HCT116 (cell line): ENCODE measurements at regions not wholly inside any gene's neighbourhood (a gene's known extent, or its start where the extent isn't known, plus 50 kb on each side); places are given as distances from the start of the nearest gene placed in this dataset.

ENCODE experiments used
- ATAC-seq: fragments of 200-7000 bp; cut with Tn5 transposase; 2 replicates; pipeline ENCODE4 v1.9.1; 2020; ENCODE audit warnings: mild to moderate bottlenecking, moderate library complexity
- BruUV-seq: library from RNA; stranded (reverse); fragments of 400-500 nt; replicated peaks from 2 replicates; lab custom pipeline; 2021; lab: Mats Ljungman, UMichigan
- CTCF ChIA-PET: fragments of 300-600 bp; sonication (Branson Sonifier 250); formaldehyde crosslinking; loops from one replicate; lab custom pipeline; 2021; ENCODE audit warnings: antibody characterized with exemption; lab: Charles Lee
- POLR2A ChIA-PET: fragments of 300-600, 350-600 bp; sonication (Branson Sonifier 250); formaldehyde crosslinking; loops from one replicate; lab custom pipeline; 2021; ENCODE audit warnings: antibody characterized with exemption; lab: Charles Lee
- RAD21 ChIA-PET, 2 experiments: fragments of 300-600 bp; sonication (Branson Sonifier 250); formaldehyde crosslinking; loops; one replicate each; lab custom pipeline; 2023; ENCODE audit warnings: low total read pairs in 2 of 2; ENCODE audit not compliant: uncharacterized antibody in 2 of 2, unreplicated experiment in 2 of 2, low non-redundant PET in 1 of 2; lab: Charles Lee
- DNase-seq: peaks from one replicate; pipeline ENCODE4 v3.0.0-alpha.2; 2010; ENCODE audit warnings: low read depth, low spot score
- H2AFZ ChIP-seq: fragments of 200-600 bp; shearing (Covaris generic), sonication (generic); 2 replicates; pipeline ENCODE4 v1.6.1; 2017; ENCODE audit warnings: low read depth, mixed run types, mixed read lengths, antibody characterized with exemption, low read length; ENCODE audit not compliant: poor library complexity, severe bottlenecking
- H3K27ac ChIP-seq: 2 replicates; pipeline ENCODE4 v1.5.1; 2012; ENCODE audit warnings: low read depth, low read length
- H3K27me3 ChIP-seq: fragments of 200-600 bp; sonication (generic); 2 replicates; pipeline ENCODE4 v1.6.1; 2016; ENCODE audit warnings: mixed run types, low read length, mixed read lengths; ENCODE audit not compliant: insufficient read depth
- H3K36me3 ChIP-seq, 2 experiments: fragments of 200-500 bp in 1 of 2; fragments of 200-600 bp in 1 of 2; sonication (Bioruptor generic) in 1 of 2; sonication (generic) in 1 of 2; 2 replicates each; pipeline versions ENCODE4 v1.5.1 to v1.6.1; 2014 to 2016; ENCODE audit warnings: low read length in 2 of 2, inconsistent platforms in 1 of 2, mixed read lengths in 1 of 2, mixed run types in 1 of 2; ENCODE audit not compliant: insufficient read depth in 2 of 2, control insufficient read depth in 1 of 2
- H3K4me1 ChIP-seq, 2 experiments: fragments of 200-600 bp in 1 of 2; sonication (generic) in 1 of 2; 2 replicates each; pipeline versions ENCODE4 v1.5.1 to v1.6.1; 2012 to 2017; ENCODE audit warnings: low read length in 2 of 2, inconsistent platforms in 1 of 2, mild to moderate bottlenecking in 1 of 2, mixed read lengths in 1 of 2, mixed run types in 1 of 2, moderate library complexity in 1 of 2; ENCODE audit not compliant: insufficient read depth in 2 of 2, control insufficient read depth in 1 of 2
- H3K4me2 ChIP-seq: fragments of 200-600 bp; sonication (generic); 2 replicates; pipeline ENCODE4 v1.6.1; 2017; ENCODE audit warnings: mixed run types, low read length, mixed read lengths
- H3K4me3 ChIP-seq, 2 experiments: fragments of 200-600 bp in 1 of 2; sonication (generic) in 1 of 2; replicated peaks in 1 of 2; 2 replicates each; pipeline ENCODE4 v1.5.1; 2011 to 2016; ENCODE audit warnings: low read length in 2 of 2, control low read depth in 1 of 2, low read depth in 1 of 2, mild to moderate bottlenecking in 1 of 2, mixed read lengths in 1 of 2, mixed run types in 1 of 2
- H3K79me2 ChIP-seq: fragments of 200-600 bp; sonication (generic); 2 replicates; pipeline ENCODE4 v1.6.1; 2017; ENCODE audit warnings: mild to moderate bottlenecking, mixed run types, low read length, moderate library complexity, mixed read lengths; ENCODE audit not compliant: insufficient read depth
- H3K9ac ChIP-seq: fragments of 200-600 bp; sonication (generic); 2 replicates; pipeline ENCODE4 v1.6.1; 2016; ENCODE audit warnings: low read length, mixed read lengths
- H3K9me2 ChIP-seq: fragments of 200-600 bp; sonication (generic), shearing (Covaris generic); 2 replicates; pipeline ENCODE4 v1.6.1; 2017; ENCODE audit warnings: mixed run types, mild to moderate bottlenecking, moderate library complexity; ENCODE audit not compliant: insufficient read depth
- H3K9me3 ChIP-seq, 2 experiments: fragments of 200-500 bp in 1 of 2; fragments of 200-600 bp in 1 of 2; sonication (Bioruptor generic) in 1 of 2; sonication (generic) in 1 of 2; 2 replicates each; pipeline ENCODE4 v1.6.1; 2014 to 2017; ENCODE audit warnings: low read length in 2 of 2, mixed read lengths in 2 of 2, inconsistent platforms in 1 of 2, low read depth in 1 of 2, mild to moderate bottlenecking in 1 of 2, mixed run types in 1 of 2, moderate library complexity in 1 of 2; ENCODE audit not compliant: control insufficient read depth in 1 of 2, insufficient read depth in 1 of 2
- H4K20me1 ChIP-seq: fragments of 200-600 bp; sonication (generic), shearing (Covaris generic); 2 replicates; pipeline ENCODE4 v1.6.1; 2017; ENCODE audit warnings: mixed run types, mild to moderate bottlenecking, moderate library complexity; ENCODE audit not compliant: insufficient read depth
- CEBPB ChIP-seq: IDR thresholded peaks from 2 replicates; pipeline ENCODE4 v1.6.1; 2012; ENCODE audit warnings: low read depth
- EGR1 ChIP-seq: IDR thresholded peaks from 2 replicates; pipeline ENCODE4 v1.6.1; 2012; ENCODE audit warnings: low read depth
- FOSL1 ChIP-seq: IDR thresholded peaks from 2 replicates; pipeline ENCODE4 v1.6.1; 2012; ENCODE audit warnings: low read depth
- JUND ChIP-seq: IDR thresholded peaks from 2 replicates; pipeline ENCODE4 v1.6.1; 2012
- POLR2AphosphoS5 ChIP-seq: IDR thresholded peaks from 2 replicates; pipeline ENCODE4 v1.6.1; 2011; ENCODE audit warnings: mild to moderate bottlenecking, low read depth, low read length, moderate library complexity
- RAD21 ChIP-seq: IDR thresholded peaks from 2 replicates; pipeline ENCODE4 v1.6.1; 2012; ENCODE audit warnings: low read depth, mild to moderate bottlenecking
- SIN3A ChIP-seq: IDR thresholded peaks from 2 replicates; pipeline ENCODE4 v1.6.1; 2012; ENCODE audit warnings: low read depth
- TCF7L2 ChIP-seq: IDR thresholded peaks from 2 replicates; pipeline ENCODE4 v1.7.0; 2011; ENCODE audit warnings: borderline replicate concordance, inconsistent platforms; ENCODE audit not compliant: insufficient read depth, insufficient read length; ENCODE audit errors: extremely low read depth
- ZNF274 ChIP-seq: fragments of 200-500 bp; sonication (Bioruptor generic); IDR thresholded peaks from 2 replicates; pipeline ENCODE4 v1.6.1; 2014; ENCODE audit warnings: mild to moderate bottlenecking, low read depth, low read length, inconsistent platforms
- intact Hi-C: fragments of 100-400 bp; cut with micrococcal nuclease; formaldehyde crosslinking; loops from 2 replicates; pipeline ENCODE4 v1.10.0; 2022
- TF ChIP-seq, protein P1 (sequence below): IDR thresholded peaks from 2 replicates; pipeline ENCODE4 v1.6.1; 2012
- TF ChIP-seq, protein P2 (sequence below): IDR thresholded peaks from 2 replicates; pipeline ENCODE4 v1.6.1; 2012; ENCODE audit warnings: low read depth

DNA sequence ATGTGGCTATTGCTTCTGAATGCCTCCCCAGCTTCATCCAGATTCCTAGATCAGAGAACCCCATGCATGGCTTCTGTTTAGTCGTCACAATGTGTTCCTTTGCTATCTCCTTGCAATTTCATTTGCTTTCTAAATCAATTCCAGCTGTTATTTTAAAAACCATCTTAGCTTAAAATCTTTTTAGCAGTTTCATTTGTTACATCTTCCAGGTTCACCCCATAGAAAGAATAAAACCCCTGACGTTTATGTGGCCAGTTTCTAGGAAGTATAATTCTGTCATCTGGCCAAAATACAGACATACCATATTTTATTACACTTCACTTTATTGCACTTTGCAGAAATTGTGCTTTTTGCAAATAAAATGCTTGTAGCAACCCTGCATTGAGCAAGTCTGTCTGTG, 278.4 kb downstream of the PTPRC start (continued):
- TF ChIP-seq, protein P1, sequence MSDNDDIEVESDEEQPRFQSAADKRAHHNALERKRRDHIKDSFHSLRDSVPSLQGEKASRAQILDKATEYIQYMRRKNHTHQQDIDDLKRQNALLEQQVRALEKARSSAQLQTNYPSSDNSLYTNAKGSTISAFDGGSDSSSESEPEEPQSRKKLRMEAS = no peak
- TF ChIP-seq FOSL1 (no peak), ZNF274 (no peak), TCF7L2 (no peak), EGR1 (no peak), RAD21 (no peak), SIN3A (no peak)

GRCh38 chr1:198918920-198919319, 280.1 kb downstream of the PTPRC start:
- ATAC-seq = no peak
- intact Hi-C loops = no loop called here

More at GRCh38 chr1:198918920-198919319, 280.1 kb downstream of the PTPRC start:
- POLR2A ChIA-PET = no interaction called here
- H3K79me2 ChIP-seq = peaks cover 7% of the 10 kb centered on the region
- DNase-seq = no peak
- no peaks in the 10 kb centered on the region for H4K20me1 ChIP-seq
- no peak overlapping the region for H3K9ac ChIP-seq
- peaks cover 5 to 14% of the 10 kb centered on the region in 2 experiments for H3K4me1 ChIP-seq
- no peak for TF ChIP-seq FOSL1
- TF ChIP-seq, protein P2, sequence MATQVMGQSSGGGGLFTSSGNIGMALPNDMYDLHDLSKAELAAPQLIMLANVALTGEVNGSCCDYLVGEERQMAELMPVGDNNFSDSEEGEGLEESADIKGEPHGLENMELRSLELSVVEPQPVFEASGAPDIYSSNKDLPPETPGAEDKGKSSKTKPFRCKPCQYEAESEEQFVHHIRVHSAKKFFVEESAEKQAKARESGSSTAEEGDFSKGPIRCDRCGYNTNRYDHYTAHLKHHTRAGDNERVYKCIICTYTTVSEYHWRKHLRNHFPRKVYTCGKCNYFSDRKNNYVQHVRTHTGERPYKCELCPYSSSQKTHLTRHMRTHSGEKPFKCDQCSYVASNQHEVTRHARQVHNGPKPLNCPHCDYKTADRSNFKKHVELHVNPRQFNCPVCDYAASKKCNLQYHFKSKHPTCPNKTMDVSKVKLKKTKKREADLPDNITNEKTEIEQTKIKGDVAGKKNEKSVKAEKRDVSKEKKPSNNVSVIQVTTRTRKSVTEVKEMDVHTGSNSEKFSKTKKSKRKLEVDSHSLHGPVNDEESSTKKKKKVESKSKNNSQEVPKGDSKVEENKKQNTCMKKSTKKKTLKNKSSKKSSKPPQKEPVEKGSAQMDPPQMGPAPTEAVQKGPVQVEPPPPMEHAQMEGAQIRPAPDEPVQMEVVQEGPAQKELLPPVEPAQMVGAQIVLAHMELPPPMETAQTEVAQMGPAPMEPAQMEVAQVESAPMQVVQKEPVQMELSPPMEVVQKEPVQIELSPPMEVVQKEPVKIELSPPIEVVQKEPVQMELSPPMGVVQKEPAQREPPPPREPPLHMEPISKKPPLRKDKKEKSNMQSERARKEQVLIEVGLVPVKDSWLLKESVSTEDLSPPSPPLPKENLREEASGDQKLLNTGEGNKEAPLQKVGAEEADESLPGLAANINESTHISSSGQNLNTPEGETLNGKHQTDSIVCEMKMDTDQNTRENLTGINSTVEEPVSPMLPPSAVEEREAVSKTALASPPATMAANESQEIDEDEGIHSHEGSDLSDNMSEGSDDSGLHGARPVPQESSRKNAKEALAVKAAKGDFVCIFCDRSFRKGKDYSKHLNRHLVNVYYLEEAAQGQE = no peak
- no peak for TF ChIP-seq JUND
- TF ChIP-seq POLR2AphosphoS5 = no peak
- no peak for TF ChIP-seq TCF7L2
- no peak for TF ChIP-seq CEBPB
- TF ChIP-seq, all 23 proteins: peak for 0
- H3K4me3 ChIP-seq = no peak overlapping the region
- no peaks in the 10 kb centered on the region for H3K27me3 ChIP-seq
- H3K9me3 ChIP-seq = no peaks in the 10 kb centered on the region
- RAD21 ChIA-PET = no interaction called here
- H3K4me2 ChIP-seq = no peak overlapping the region
- H3K9me2 ChIP-seq = no peaks in the 10 kb centered on the region
- CTCF ChIA-PET = no interaction called here
- no TSS peak for BruUV-seq
- H3K27ac ChIP-seq = no peak overlapping the region
- H2AFZ ChIP-seq = no peak overlapping the region
- no peaks in the 10 kb centered on the region for H3K36me3 ChIP-seq
